ENCODE measurements at regions not wholly inside any gene's neighbourhood (a gene's known extent, or its start where the extent isn't known, plus 50 kb on each side); places are given as distances from the start of the nearest gene placed in this dataset.
A peak's percentile ranks its signal among the peaks of the same experiment; 100 is the strongest.

GRCh38 chr6:21987501-21987957 is 309.3 kb downstream of the PRL start:
- TF ChIP-seq CTCF (IDR thresholded peaks at IDR 0.05) = no peak
- no peak for TF ChIP-seq POLR2A (IDR thresholded peaks at IDR 0.05)
- TF ChIP-seq POLR2AphosphoS5 (IDR thresholded peaks at IDR 0.05) = peak in 2 of 3 donors; percentile 40 to 72

All from breast epithelium (tissue), 3 donors.